NCI-H146 (cell line): ENCODE measurements at regions not wholly inside any gene's neighbourhood (a gene's known extent, or its start where the extent isn't known, plus 50 kb on each side); places are given as distances from the start of the nearest gene placed in this dataset.

Experiments used
- DNase-seq: peaks from one replicate; lab custom pipeline; 2025; lab: John Stamatoyannopoulos, UW

DNA sequence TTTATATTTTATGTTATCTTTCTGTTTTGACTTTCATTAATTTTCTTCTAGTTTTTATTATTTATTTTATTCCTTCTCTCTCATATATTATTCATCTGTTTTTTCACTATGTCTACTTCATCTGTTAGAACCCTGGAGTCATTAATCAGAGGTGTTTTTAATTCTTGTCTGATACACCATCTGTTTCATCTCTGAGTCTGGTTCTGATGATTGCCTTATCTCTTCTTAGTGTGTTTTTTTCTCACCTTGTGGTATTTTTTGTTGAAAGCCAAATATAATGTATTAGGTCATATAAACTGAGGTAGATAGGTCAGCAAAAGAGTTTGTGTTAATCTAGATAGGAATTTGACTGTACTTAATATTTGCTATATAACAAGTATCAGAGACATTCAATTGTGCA, 1005.7 kb upstream of the NCAM2 start:
- no peak for DNase-seq

GRCh38 chr21:19993268-19993667, 1004.9 kb upstream of the NCAM2 start:
- no peak for DNase-seq

DNA sequence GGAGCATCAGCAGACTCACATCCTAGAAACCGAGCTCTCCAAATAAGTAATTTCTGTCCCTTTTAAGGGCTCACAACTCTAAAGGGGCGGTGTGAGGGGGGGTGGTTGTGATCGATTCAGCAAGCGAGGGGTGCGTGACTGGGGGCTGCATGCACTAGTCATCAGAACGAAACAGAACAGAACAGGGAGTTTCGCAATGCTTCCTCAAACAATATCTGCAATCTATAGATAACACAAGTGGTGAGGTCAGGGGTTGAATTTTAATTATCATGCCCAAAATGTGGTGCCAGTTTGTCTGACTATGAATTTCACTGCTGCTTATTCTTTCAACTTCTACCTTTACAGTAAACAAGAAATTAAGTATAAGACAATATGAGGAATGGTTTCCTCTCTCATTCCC, 1003.0 kb upstream of the NCAM2 start:
- DNase-seq = no peak

DNA sequence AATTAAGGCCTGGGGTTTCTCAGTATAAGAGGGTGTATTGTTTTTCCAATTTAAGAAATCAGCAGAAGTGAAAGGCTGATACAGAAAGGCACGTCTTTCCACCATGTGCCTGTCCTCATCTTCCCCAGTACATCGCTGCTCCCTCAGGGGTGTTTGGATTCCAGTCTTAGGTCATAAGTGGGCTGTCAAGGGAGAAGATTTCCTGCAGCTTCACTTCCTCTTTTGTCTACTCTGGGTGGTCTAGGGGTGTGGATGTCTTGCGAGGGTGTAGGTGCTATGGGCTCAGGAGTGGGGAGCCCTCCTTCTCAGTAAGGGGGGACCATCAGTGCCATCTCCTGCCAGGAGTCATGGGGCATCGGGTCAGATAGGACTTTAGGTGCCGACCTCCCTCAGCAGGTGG, 999.8 kb upstream of the NCAM2 start:
- no peak for DNase-seq

GRCh38 chr21:19999369-20000272, 998.6 kb upstream of the NCAM2 start:
- DNase-seq = no peak

DNA sequence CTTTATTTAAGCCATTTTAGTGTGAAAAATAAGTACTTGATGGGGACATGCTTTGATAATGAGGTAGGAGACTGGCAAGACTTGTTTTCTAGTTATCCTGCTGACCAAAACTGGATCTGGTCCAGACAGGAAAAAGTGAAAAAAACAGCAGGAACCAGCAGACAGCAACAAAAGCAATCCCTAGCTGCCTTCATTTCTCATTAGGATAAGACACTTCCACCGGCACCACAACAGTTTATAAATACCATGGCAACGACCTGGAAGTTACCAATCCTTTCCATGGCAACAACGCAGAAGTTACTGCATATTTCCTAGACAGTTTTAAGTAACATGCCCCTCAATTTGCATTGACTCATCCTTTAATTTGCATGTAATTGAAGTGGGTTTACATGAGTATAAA, 993.8 kb upstream of the NCAM2 start:
- no peak for DNase-seq

GRCh38 chr21:20010691-20011200, 987.5 kb upstream of the NCAM2 start:
- no peak for DNase-seq

GRCh38 chr21:20013851-20014250, 984.4 kb upstream of the NCAM2 start:
- no peak for DNase-seq

DNA sequence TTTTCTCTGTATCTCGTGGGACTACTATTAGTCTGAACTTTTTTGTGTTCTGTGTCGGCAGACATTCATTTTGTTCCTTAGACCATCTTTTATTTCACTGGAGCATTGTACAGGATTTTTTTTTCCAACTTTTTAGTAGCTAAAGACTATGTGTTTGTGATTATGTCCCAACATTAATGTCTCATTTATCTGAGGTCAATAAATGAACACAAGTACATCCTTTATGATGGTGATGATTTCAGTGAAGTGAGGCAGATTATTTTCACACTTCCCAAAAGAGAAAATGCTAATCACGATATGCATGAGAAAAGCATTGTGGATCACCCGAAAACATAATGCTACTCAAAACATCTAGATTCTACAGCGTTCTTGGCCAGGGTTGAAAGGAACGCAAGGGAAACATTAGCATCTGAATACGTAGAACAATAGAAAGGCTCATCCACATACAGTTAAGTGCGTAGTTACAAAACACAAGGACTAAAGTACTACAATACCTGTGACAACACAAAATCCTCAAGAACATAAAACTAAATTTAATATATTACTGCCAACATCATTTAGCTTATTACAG, 981.7 kb upstream of the NCAM2 start:
- no peak for DNase-seq

- no peak for DNase-seq
Measured at GRCh38 chr21:20020026-20020425, 978.2 kb upstream of the NCAM2 start.

DNA sequence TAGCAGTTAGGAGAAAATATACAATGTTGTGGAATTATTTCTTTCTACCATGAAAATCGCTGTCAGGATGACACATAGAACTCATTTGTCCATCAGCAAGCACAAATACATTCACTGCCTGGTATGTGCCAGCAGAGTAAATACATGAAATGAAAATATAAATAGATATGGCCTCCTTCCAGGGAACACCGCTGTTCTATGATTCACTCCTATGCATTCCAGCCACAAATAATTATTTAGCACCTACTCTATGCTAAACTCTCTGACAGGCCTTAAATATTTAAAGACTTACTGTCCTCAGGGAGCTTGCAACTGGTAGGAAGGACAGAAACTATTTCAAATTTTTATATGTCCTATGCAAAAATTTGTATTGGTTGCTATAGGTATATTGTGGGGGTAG, 975.0 kb upstream of the NCAM2 start:
- DNase-seq = no peak

DNA sequence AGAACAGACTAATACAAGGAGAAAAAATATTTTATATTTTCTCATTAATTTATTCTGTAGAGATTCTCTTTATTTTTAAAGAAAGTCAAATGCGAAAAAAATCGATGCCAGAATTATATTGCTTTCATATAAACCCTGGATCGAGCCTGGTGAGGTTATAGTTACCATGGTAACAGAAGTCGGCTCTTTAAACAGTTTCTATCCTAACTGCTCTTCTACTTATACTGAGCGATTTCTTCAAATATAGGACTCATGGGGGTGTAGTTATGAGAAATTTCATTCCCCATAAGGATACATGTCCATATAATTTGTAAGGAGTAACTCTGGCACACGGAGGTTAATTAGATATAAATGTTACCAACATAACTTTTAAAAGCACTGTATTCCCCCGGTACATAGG, 973.5 kb upstream of the NCAM2 start:
- DNase-seq = no peak

GRCh38 chr21:20026543-20026942, 971.7 kb upstream of the NCAM2 start:
- DNase-seq = no peak

GRCh38 chr21:20030390-20030789, 967.8 kb upstream of the NCAM2 start:
- DNase-seq = no peak

DNA sequence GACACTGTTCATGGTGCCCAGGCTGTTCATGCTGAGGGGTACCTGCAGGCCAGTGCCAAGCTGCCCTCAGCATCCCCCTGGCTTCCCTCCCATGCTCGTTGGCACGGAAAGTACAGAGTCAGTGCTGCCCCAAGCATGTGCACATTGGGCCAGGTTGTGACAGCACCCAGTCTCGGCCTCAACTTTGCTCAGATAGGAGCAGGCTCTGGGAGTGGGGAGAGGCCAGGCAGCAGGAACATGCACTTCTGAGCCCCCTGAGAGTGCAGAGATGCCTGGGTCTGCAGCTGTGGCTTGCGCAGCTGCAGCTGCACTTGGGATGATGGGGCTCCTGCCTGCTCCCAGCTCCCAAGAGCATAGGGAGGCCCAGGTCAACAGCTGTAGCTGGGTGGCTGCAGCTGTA, 966.4 kb upstream of the NCAM2 start:
- no peak for DNase-seq

DNA sequence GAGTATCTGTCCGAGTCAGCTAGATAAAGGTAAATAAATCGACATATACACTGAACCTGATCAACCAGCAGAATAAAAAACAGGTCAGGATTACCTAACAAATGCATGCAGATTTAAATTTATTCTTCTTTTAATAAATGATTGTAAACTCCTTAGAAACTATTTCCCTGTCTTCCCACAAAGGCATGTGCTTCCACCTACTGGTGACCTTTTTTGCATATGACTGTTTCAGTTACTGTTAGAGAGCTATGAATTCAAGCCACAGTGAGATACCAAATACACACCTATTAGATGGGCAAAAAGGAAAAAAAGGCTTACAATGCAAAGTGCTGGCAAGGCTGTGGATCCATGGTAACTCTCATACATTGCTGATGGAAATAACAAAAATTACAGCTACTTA, 957.4 kb upstream of the NCAM2 start:
- DNase-seq = no peak

DNA sequence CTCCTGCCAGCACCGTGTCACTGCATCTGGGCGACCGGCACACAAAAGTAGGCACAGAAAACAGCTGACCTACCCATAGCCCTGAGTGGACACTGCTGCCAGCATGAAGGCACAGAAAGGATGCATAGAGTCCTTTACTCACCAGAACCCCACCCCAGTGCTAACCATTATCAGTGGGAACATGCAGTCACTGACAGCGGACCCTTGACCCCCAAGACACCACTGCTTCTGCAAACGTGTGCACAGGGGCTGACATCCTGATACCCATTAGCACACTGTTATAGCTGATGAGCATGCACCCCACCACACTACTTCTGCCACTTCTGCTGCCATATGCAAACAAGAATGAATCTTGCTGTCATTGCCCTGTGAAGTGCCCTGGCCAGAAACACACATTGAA, 953.0 kb upstream of the NCAM2 start:
- DNase-seq = no peak

DNA sequence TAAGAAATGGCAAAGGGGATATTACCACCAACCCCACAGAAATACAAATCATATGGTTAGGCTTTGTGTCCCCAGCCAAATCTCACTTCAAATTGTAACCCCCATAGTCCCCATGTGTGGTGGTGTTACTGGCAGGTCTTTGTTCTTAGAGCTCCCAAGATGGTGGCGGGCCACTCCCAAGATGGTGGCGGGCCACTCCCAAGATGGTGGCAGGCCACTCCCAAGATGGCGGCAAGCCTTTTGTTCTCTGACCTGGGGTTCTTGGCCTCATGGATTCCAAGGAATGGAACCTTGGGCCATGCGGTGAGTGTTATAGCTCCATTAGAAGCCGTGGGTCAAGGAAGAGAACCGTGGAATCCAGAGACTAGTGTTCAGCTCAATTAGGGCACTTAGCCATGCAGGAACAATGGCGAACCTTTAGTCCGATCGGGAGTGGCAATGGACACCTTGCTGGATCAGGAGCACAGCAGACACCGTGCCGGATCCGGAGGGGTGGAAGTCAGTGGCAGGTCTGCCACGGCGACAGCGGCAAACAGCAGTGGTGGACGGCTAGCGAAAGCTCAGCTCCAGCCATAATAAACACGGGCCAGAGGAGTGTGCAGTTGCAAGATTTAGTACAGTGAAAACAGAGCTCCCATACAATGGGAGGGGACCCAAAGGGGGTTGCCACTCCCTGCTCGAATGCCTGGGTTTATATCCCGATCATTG, 949.9 kb upstream of the NCAM2 start:
- DNase-seq = peak; percentile 6

DNA sequence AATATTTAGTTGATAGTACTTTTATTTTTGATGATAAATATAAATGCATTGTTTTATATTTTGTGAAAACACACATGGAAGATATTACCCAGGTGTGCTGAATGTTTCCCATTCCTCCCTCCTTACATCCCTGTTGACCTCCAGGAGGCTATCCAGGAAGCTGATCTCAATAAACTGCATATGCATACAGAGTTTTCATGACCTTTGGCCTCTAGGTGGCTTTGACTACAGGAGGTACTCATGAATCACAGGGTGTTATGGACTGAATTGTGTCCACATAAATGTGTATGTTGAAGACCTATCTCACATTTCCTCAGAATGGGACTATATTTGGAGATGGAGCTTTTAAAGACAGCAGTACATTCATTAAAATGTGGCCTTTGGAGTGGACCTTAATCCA, 914.9 kb upstream of the NCAM2 start:
- no peak for DNase-seq

- DNase-seq = no peak
Measured at GRCh38 chr21:20083925-20084324, 914.3 kb upstream of the NCAM2 start.

DNA sequence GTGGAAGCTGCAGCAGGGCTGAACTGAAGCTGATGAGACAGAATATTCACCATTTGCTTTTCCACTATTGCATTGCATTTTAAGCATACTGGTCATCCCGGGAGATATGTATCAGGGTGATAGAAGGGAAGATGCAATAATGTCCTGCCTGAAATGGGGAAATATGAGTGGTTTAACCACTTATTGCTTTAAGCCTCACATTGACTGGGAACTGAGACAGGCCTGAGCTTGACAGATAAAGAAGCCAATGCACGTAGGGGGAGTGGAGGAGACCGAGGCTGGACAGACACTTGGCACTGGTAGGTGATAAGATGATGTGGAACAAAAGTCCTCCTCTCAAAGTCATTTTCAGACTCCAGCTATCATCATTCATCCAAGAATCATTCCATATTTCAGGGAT, 911.7 kb upstream of the NCAM2 start:
- DNase-seq = no peak

DNA sequence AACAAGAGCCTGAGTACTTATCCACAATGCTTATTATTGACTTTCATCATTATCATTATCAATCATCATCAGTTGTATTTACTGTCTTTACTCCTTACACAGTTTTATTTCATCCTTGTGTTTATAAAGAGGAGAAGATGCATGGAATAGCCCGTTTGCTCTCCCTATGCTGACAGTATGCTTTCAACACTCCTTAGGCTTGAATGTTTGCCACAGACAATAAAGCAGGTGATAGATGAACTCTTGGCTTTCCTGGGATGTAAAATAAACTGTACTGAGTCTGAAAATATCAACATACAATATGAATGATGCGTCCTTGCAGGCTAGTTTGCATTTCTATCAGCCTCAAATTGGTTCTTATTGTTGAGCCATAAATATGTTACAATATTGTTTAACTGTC, 891.8 kb upstream of the NCAM2 start:
- DNase-seq = peak; percentile 47

DNA sequence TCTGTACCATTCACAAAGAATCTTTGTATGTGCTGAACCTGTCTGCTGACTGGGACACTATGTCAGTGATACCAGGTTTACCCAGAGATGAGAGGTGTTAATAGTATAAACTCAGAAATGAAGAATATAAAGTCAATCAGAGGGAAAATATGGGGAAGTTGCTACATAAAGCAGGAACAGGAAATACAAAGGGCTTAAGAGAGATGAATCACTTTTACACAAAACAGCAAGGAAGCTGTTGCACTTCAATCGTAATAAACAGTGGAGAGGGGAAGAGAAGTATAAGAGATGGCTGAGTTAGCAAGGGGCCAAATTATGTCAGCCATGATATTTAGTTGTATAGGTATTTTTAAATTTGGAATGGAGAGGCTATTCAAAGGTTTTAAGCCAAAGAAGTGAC, 890.2 kb upstream of the NCAM2 start:
- DNase-seq = no peak
